ENCODE measurements at regions not wholly inside any gene's neighbourhood (a gene's known extent, or its start where the extent isn't known, plus 50 kb on each side); places are given as distances from the start of the nearest gene placed in this dataset.

DNA sequence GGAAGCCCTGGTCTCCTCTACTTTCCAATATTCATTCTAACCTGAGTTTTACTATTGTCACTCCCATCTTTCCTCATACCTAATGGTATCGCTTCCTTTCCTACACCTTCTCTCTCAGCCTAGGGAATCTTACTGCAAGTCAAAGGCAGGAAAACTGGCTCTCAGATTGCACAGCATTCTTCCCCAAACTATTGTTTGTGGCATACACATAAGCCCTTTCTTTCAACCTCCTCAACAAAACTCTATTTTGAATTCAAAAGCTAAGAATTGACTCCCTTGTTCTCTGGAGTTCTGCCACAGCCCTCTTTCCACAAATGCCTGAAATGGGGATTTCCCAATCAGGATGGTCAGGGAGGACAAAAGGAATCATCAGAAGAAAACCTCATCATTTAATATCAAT lies 181.5 kb downstream of the FAM76B start:
- Histone ChIP-seq H3K4me3 (ENCODE audit: low read length in 2 of 2) (no peak overlapping the region), H3K36me3 (ENCODE audit: control insufficient read depth in 2 of 2, insufficient read depth in 2 of 2, low read length in 2 of 2) (no peaks in the 10 kb centered on the region), H3K4me1 (ENCODE audit: control insufficient read depth in 2 of 2, insufficient read depth in 2 of 2, low read length in 2 of 2) (no peaks in the 10 kb centered on the region), H3K27me3 (ENCODE audit: control insufficient read depth in 2 of 2, insufficient read depth in 2 of 2, low read length in 2 of 2) (no peaks in the 10 kb centered on the region), H3K27ac (ENCODE audit: low read depth in 2 of 2, low read length in 2 of 2) (no peak overlapping the region), H3K9me3 (ENCODE audit: control insufficient read depth in 2 of 2, low read length in 2 of 2) (no peaks in the 10 kb centered on the region), H3K9ac (ENCODE audit: low read depth in 1 of 2, low read length in 2 of 2) (no peak overlapping the region)

DNA sequence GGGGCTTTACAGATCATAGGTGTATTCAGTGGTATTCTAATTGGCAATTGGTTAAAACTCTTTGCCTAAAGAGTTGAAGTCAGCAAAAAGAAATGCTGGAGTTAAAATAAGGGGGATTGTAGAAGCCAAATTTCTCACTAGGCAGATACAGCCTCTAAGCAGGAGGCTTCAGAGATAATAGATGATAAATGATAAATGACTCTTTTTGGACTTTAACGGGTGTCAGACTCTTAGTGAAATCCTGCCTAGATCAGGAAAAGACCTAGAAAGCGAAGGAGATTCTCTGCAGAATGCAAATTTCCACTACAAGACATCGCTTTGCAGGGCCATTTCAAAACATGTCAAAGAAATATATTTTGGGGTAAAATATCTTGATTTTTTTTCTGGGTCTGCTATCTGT lies 182.8 kb downstream of the FAM76B start:
- Histone ChIP-seq H3K9ac (ENCODE audit: low read depth in 1 of 2, low read length in 2 of 2) (no peak overlapping the region), H3K9me3 (ENCODE audit: control insufficient read depth in 2 of 2, low read length in 2 of 2) (no peaks in the 10 kb centered on the region), H3K27ac (ENCODE audit: low read depth in 2 of 2, low read length in 2 of 2) (no peak overlapping the region), H3K4me3 (ENCODE audit: low read length in 2 of 2) (no peak overlapping the region), H3K4me1 (ENCODE audit: control insufficient read depth in 2 of 2, insufficient read depth in 2 of 2, low read length in 2 of 2) (no peaks in the 10 kb centered on the region), H3K36me3 (ENCODE audit: control insufficient read depth in 2 of 2, insufficient read depth in 2 of 2, low read length in 2 of 2) (no peaks in the 10 kb centered on the region), H3K27me3 (ENCODE audit: control insufficient read depth in 2 of 2, insufficient read depth in 2 of 2, low read length in 2 of 2) (no peaks in the 10 kb centered on the region)

DNA sequence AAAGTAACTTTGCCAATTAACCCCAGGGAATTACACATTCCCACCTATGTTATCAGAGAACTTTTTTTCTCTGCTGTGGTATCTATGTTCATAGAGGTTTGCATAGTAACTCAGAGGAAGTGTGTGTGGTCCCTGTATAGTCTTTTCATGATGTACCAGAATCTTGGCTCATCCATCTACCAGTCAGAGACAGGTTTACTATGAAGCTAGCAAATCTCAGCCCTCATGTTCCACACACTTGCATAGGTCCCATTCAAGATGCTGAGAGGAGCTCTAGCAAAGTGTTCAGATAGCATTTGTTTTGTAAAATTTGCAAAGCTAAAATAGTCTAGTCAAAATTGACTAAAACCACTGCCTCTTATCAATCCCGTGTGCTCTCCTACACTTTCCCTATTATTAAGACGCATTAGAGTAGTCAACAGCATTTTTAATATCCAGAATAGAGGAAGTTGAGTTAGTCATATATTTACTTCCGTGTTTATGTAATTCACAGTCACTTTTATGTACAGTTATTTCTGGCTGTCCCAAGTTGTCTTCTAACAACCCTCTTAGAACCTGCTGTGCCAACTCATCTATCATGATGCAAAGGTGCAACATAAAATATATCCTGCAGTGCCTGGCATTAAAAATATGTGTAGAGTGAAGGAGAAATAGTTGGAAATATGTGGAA lies 184.2 kb downstream of the FAM76B start:
- H3K9me3 ChIP-seq (ENCODE audit: control insufficient read depth in 2 of 2, low read length in 2 of 2), result no peaks in the 10 kb centered on the region
- no peak overlapping the region for H3K9ac ChIP-seq (ENCODE audit: low read depth in 1 of 2, low read length in 2 of 2)
- no peaks in the 10 kb centered on the region for H3K27me3 ChIP-seq (ENCODE audit: control insufficient read depth in 2 of 2, insufficient read depth in 2 of 2, low read length in 2 of 2)
- H3K36me3 ChIP-seq (ENCODE audit: control insufficient read depth in 2 of 2, insufficient read depth in 2 of 2, low read length in 2 of 2), result no peaks in the 10 kb centered on the region
- H3K27ac ChIP-seq (ENCODE audit: low read depth in 2 of 2, low read length in 2 of 2), result no peak overlapping the region
- no peak overlapping the region for H3K4me3 ChIP-seq (ENCODE audit: low read length in 2 of 2)
- H3K4me1 ChIP-seq (ENCODE audit: control insufficient read depth in 2 of 2, insufficient read depth in 2 of 2, low read length in 2 of 2), result no peaks in the 10 kb centered on the region

DNA sequence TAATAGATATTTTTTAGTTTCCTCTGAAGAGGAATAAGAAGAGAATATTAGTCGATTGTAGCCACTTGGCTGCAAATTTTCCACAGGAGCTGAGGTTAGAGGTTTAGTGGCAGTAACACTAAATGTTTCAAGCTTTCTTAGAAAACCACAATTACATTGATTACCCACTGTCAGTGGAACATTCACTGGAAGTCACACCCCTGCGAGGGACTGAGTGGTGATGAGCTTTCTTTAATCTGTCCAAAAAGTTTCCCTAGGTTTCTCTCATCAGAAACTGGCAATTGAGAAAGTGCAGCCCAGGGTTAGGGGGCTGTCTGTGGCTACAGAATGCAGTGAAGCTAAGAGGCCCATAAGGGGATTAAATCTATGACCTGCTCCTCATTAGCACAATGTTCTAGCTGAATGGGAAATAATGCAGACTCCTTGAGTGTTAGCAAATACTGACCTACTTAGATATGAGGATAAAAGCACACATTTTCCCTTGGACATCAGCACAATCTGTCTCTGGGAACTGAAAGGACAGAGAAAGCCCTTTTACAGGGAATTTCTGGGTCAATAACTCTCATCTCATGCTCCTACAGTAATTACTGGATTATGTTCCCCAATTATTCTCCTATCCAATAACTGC lies 189.5 kb downstream of the FAM76B start:
- no peak overlapping the region for H3K9ac ChIP-seq (ENCODE audit: low read depth in 1 of 2, low read length in 2 of 2)
- no peak overlapping the region for H3K4me3 ChIP-seq (ENCODE audit: low read length in 2 of 2)
- H3K4me1 ChIP-seq (ENCODE audit: control insufficient read depth in 2 of 2, insufficient read depth in 2 of 2, low read length in 2 of 2), result no peaks in the 10 kb centered on the region
- H3K9me3 ChIP-seq (ENCODE audit: control insufficient read depth in 2 of 2, low read length in 2 of 2), result no peaks in the 10 kb centered on the region
- H3K27me3 ChIP-seq (ENCODE audit: control insufficient read depth in 2 of 2, insufficient read depth in 2 of 2, low read length in 2 of 2), result no peaks in the 10 kb centered on the region
- no peaks in the 10 kb centered on the region for H3K36me3 ChIP-seq (ENCODE audit: control insufficient read depth in 2 of 2, insufficient read depth in 2 of 2, low read length in 2 of 2)
- H3K27ac ChIP-seq (ENCODE audit: low read depth in 2 of 2, low read length in 2 of 2), result no peak overlapping the region

DNA sequence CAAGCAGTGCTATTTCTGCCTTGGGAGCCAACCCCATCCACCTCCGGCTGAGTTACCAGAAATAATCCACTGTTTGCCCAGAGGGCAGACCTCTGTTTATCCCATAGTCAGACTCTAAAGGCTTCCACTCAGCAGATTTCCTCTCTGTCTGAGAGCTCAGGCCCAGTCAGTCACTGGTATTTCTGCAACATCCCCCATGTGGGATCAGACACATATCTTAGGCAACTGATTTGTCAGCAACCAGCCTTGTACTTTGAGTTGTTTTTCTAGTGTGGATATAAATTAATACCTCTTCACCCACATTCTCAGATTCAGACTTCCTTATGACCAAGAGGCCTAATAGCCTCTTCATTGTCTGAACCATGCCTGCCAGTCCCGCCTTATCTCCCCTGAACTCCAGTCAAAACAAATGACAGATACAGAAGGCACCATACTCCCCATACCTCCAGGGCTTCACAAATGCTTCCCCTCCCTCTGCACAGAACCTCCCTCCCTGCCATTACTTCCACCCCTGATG lies 193.6 kb downstream of the FAM76B start:
- Histone ChIP-seq H3K27me3 (ENCODE audit: control insufficient read depth in 2 of 2, insufficient read depth in 2 of 2, low read length in 2 of 2) (no peaks in the 10 kb centered on the region), H3K9ac (ENCODE audit: low read depth in 1 of 2, low read length in 2 of 2) (no peak overlapping the region), H3K4me3 (ENCODE audit: low read length in 2 of 2) (no peak overlapping the region), H3K4me1 (ENCODE audit: control insufficient read depth in 2 of 2, insufficient read depth in 2 of 2, low read length in 2 of 2) (no peaks in the 10 kb centered on the region), H3K36me3 (ENCODE audit: control insufficient read depth in 2 of 2, insufficient read depth in 2 of 2, low read length in 2 of 2) (no peaks in the 10 kb centered on the region), H3K9me3 (ENCODE audit: control insufficient read depth in 2 of 2, low read length in 2 of 2) (no peaks in the 10 kb centered on the region), H3K27ac (ENCODE audit: low read depth in 2 of 2, low read length in 2 of 2) (no peak overlapping the region)

DNA sequence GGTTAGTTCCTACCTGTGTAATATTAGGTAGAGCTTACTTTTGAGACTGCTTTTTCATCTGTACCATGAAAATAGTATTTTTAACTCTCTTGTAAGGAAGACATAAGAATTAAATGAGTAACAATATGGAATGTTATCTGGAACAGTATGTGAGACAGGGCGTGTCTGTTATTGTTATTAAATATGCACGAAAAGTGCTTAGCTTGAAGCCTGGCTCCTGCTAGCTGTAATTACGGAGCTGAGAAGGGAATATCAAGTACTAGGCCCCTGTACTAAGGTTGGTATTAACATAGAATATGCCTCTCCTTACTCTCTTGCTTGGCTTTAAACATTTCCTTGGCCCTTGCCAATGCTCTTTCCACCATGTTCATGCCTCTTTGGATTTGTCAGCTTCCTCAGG lies 194.0 kb downstream of the FAM76B start:
- H3K9ac ChIP-seq (ENCODE audit: low read depth in 1 of 2, low read length in 2 of 2), result no peak overlapping the region
- no peaks in the 10 kb centered on the region for H3K4me1 ChIP-seq (ENCODE audit: control insufficient read depth in 2 of 2, insufficient read depth in 2 of 2, low read length in 2 of 2)
- no peaks in the 10 kb centered on the region for H3K36me3 ChIP-seq (ENCODE audit: control insufficient read depth in 2 of 2, insufficient read depth in 2 of 2, low read length in 2 of 2)
- H3K27me3 ChIP-seq (ENCODE audit: control insufficient read depth in 2 of 2, insufficient read depth in 2 of 2, low read length in 2 of 2), result no peaks in the 10 kb centered on the region
- H3K4me3 ChIP-seq (ENCODE audit: low read length in 2 of 2), result no peak overlapping the region
- no peaks in the 10 kb centered on the region for H3K9me3 ChIP-seq (ENCODE audit: control insufficient read depth in 2 of 2, low read length in 2 of 2)
- H3K27ac ChIP-seq (ENCODE audit: low read depth in 2 of 2, low read length in 2 of 2), result no peak overlapping the region

DNA sequence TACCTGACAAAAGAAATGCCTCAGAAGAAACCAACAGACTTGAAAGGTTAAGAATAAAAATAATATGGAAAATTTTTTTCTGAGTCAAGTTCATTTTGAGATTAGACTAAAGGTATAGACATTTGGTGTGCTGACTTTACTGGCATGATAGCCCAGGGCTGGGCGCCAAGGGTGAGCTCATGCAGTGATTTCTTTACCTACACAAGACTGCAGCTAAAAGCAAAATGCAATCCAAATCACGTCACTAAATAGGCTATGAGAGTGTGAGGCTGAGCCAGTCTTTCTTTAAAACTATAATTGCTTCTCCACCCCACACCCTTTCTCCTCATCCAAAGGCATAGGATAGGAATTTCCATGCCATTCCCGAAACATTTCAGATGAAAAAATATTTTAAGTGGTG lies 196.5 kb downstream of the FAM76B start:
- Histone ChIP-seq H3K4me1 (ENCODE audit: control insufficient read depth in 2 of 2, insufficient read depth in 2 of 2, low read length in 2 of 2) (no peaks in the 10 kb centered on the region), H3K9me3 (ENCODE audit: control insufficient read depth in 2 of 2, low read length in 2 of 2) (no peaks in the 10 kb centered on the region), H3K27me3 (ENCODE audit: control insufficient read depth in 2 of 2, insufficient read depth in 2 of 2, low read length in 2 of 2) (no peaks in the 10 kb centered on the region), H3K4me3 (ENCODE audit: low read length in 2 of 2) (no peak overlapping the region), H3K36me3 (ENCODE audit: control insufficient read depth in 2 of 2, insufficient read depth in 2 of 2, low read length in 2 of 2) (no peaks in the 10 kb centered on the region), H3K9ac (ENCODE audit: low read depth in 1 of 2, low read length in 2 of 2) (no peak overlapping the region), H3K27ac (ENCODE audit: low read depth in 2 of 2, low read length in 2 of 2) (no peak overlapping the region)

DNA sequence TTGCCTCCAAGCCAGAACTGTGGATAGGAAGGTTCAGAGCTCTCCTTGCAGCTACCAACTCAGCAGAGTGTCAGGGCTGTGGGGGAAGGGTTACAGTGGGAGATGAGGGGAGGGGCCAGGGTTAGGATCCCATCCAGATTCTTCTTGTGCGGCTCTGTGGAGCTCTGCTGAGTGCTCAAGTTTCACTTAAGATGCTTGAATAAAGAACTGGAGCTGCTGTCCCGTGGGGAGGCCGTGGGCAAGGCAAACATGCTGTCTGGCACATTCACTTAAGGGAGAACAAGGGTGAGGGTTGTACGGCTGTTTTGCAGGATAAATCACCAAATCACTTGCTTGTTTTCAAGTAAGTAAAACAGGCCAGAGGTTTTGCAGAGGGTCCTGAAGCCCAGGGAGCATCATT lies 197.1 kb downstream of the FAM76B start:
- Histone ChIP-seq H3K36me3 (ENCODE audit: control insufficient read depth in 2 of 2, insufficient read depth in 2 of 2, low read length in 2 of 2) (no peaks in the 10 kb centered on the region), H3K4me3 (ENCODE audit: low read length in 2 of 2) (no peak overlapping the region), H3K9ac (ENCODE audit: low read depth in 1 of 2, low read length in 2 of 2) (no peak overlapping the region), H3K27me3 (ENCODE audit: control insufficient read depth in 2 of 2, insufficient read depth in 2 of 2, low read length in 2 of 2) (no peaks in the 10 kb centered on the region), H3K27ac (ENCODE audit: low read depth in 2 of 2, low read length in 2 of 2) (no peak overlapping the region), H3K4me1 (ENCODE audit: control insufficient read depth in 2 of 2, insufficient read depth in 2 of 2, low read length in 2 of 2) (no peaks in the 10 kb centered on the region), H3K9me3 (ENCODE audit: control insufficient read depth in 2 of 2, low read length in 2 of 2) (no peaks in the 10 kb centered on the region)

DNA sequence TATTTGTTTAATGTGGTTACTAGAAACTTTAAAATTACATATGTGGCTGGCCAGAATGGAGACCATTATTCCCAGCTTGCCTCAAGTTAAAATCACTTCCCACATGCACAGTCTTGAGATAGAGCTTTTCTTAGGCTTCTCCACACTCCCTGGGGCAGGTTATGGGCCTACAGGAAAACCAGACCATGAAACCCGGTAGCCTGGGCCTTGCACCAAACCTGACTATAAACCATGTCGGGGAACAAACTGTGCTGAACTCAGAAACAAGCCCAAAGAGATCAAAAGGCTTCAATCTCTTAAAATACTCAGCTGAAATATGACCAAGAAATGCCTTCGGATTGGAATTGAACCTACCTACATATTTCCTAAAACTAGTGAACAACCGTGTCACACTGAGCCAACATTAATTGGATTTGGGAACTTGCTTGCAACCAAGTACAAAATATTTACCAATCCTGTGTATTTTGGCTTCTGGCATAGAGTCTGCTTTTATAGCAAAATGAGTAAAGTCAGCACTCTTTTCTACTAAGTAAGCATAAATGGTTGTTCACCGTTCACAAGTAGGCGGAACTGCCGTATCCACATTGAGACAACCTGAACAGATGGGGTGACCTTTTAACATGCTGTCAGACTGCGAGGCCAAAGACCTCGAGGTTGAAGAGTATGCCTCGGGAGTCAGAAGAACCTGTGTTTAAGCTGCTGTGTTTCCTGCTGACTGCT lies 199.5 kb downstream of the FAM76B start:
- H3K4me1 ChIP-seq (ENCODE audit: control insufficient read depth in 2 of 2, insufficient read depth in 2 of 2, low read length in 2 of 2), result no peaks in the 10 kb centered on the region
- no peak overlapping the region for H3K27ac ChIP-seq (ENCODE audit: low read depth in 2 of 2, low read length in 2 of 2)
- H3K4me3 ChIP-seq (ENCODE audit: low read length in 2 of 2), result no peak overlapping the region
- no peak overlapping the region for H3K9ac ChIP-seq (ENCODE audit: low read depth in 1 of 2, low read length in 2 of 2)
- no peaks in the 10 kb centered on the region for H3K9me3 ChIP-seq (ENCODE audit: control insufficient read depth in 2 of 2, low read length in 2 of 2)
- H3K36me3 ChIP-seq (ENCODE audit: control insufficient read depth in 2 of 2, insufficient read depth in 2 of 2, low read length in 2 of 2), result no peaks in the 10 kb centered on the region
- H3K27me3 ChIP-seq (ENCODE audit: control insufficient read depth in 2 of 2, insufficient read depth in 2 of 2, low read length in 2 of 2), result no peaks in the 10 kb centered on the region

DNA sequence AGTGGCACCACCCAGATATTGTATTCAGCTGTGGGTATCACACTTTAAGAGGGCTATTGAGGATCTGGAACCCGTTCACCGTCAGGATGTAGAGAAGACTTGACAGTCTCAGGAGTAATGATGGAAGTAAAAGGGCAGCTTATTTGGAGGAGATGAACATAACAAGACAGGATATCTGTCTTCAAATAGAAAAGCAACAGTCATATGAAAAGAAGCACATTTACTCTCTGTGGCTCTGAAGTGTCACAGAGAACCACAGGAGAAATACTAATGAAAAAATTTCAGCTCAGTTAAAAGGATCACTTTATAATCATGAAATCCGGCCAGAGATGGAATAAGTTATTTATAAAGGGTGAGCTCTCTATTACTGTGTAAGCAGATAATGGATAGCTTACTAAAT lies 200.8 kb downstream of the FAM76B start:
- no peak overlapping the region for H3K27ac ChIP-seq (ENCODE audit: low read depth in 2 of 2, low read length in 2 of 2)
- H3K27me3 ChIP-seq (ENCODE audit: control insufficient read depth in 2 of 2, insufficient read depth in 2 of 2, low read length in 2 of 2), result no peaks in the 10 kb centered on the region
- H3K4me1 ChIP-seq (ENCODE audit: control insufficient read depth in 2 of 2, insufficient read depth in 2 of 2, low read length in 2 of 2), result no peaks in the 10 kb centered on the region
- H3K36me3 ChIP-seq (ENCODE audit: control insufficient read depth in 2 of 2, insufficient read depth in 2 of 2, low read length in 2 of 2), result no peaks in the 10 kb centered on the region
- H3K4me3 ChIP-seq (ENCODE audit: low read length in 2 of 2), result no peak overlapping the region
- H3K9ac ChIP-seq (ENCODE audit: low read depth in 1 of 2, low read length in 2 of 2), result no peak overlapping the region
- no peaks in the 10 kb centered on the region for H3K9me3 ChIP-seq (ENCODE audit: control insufficient read depth in 2 of 2, low read length in 2 of 2)
